Activated naive CD4-positive, alpha-beta T cell treated with anti-CD3 and anti-CD28 coated beads, Interleukin-2, amount 50 U/mL, for 72 hours (primary cell): ENCODE measurements at regions not wholly inside any gene's neighbourhood (a gene's known extent, or its start where the extent isn't known, plus 50 kb on each side); places are given as distances from the start of the nearest gene placed in this dataset.
"Not testable (repeated sequence)": the region's sequence is repeated elsewhere in the genome, so short reads cannot be mapped to it uniquely, and the experiment has no call there.

Source experiments
- ATAC-seq, 2 donors: fragments of 150-1000 bp; cut with Tn5 transposase; 2 replicates each; pipeline ENCODE4 v1.10.0; 2021; ENCODE audit warnings: mild to moderate bottlenecking in 2 of 2, moderate library complexity in 2 of 2
- DNase-seq, 2 donors: peaks; one replicate each; pipeline ENCODE4 v3.0.0; 2021 to 2022; ENCODE audit warnings: low spot score in 2 of 2
- H3K27ac Mint-ChIP-seq, 2 donors: one replicate each; pipeline ENCODE4 v1.8.0; 2022; ENCODE audit warnings: mild to moderate bottlenecking in 2 of 2, mixed read lengths in 2 of 2
- H3K36me3 Mint-ChIP-seq, 2 donors: one replicate each; pipeline ENCODE4 v1.8.0; 2022; ENCODE audit warnings: mixed read lengths in 2 of 2
- H3K9me3 Mint-ChIP-seq, 2 donors: one replicate each; pipeline ENCODE4 v1.8.0; 2022; ENCODE audit warnings: mixed read lengths in 2 of 2

DNA sequence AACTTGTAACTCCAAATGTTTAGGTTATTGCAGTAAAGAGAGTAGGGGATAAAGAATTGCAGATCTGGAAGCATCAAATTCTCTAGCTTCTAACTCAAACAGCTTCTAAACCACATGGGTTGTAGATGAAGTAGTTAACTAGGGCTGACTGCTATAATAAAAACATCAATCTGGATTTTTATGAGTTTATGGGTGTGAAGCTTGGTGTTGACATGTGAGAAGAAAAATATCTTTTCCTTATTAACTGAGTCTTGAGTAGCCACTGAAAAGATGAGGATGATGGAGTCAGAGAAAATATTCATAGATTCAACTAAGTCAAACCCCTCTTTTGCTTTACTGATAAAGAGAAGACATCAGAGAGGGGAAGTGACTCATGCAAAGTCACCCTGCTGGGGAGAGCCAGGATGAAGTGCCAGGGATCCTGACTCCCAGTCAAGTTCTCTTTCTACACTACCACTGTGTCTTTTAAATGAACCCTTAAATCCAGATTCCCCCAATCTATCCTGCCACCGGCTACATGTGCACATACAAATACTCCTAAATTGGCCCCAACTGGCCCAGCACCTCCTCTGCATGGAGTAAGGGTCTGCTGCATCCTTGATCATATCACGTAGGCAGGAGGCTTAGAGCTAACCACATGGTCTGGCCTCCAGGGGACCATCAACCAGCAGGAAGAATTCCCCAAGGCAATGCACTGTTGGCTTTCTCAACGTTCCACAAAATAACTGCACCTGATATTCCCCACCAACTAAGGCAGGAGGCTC is 264.0 kb upstream of the CCL2 start:
- Mint-ChIP-seq H3K27ac (no peak overlapping the region), H3K36me3 (no peaks in the 10 kb centered on the region), H3K9me3 (peaks cover 0 to 1% of the 10 kb centered on the region in 2 donors)
- DNase-seq (no peak), ATAC-seq (no peak)

DNA sequence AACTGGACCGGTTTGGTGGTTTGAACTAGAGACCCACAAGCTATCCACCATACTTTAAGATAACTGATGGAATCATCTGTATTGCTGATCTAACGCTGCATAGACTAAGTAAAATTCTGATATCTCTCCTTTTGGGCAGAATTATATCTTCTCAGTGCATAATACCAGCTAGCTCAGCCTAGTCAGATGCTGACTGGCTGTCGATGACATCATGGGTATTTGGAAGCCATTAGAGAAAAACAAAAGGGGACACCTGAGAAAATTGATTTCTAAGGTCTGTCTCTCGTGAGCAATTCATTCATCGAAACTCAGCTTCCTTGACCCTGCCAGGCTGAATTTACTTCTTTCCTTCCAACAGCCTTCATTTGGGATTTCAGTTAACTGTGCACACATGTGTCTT is 263.0 kb upstream of the CCL2 start:
- H3K27ac Mint-ChIP-seq = no peak overlapping the region
- ATAC-seq (no peak), DNase-seq (no peak)
- H3K9me3 Mint-ChIP-seq = peaks cover 0 to 3% of the 10 kb centered on the region in 2 donors
- no peaks in the 10 kb centered on the region for H3K36me3 Mint-ChIP-seq

DNA sequence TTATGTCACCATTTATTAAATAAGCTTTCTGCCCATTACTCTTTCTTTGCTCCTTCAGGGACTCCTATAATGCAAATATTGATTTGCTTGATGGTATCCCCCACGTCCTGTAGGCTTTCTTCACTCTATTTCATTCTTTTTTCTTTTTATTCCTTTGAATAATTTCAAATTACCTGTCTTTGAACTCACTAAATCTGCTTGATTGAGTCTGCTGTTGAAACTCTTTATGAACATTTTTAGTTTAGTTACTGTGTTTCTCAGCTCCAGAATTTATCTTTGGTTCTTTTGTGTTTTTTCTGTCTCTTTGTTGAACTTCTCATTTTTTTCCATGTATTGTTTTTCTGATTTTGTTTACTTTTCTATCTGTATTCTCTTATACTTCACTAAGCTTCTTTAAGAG is 254.4 kb upstream of the CCL2 start:
- Mint-ChIP-seq H3K9me3 (peaks cover 20 to 31% of the 10 kb centered on the region in 2 donors), H3K36me3 (peaks cover 6 to 17% of the 10 kb centered on the region in 2 donors), H3K27ac (no peak overlapping the region)
- no peak for DNase-seq
- ATAC-seq = no peak

DNA sequence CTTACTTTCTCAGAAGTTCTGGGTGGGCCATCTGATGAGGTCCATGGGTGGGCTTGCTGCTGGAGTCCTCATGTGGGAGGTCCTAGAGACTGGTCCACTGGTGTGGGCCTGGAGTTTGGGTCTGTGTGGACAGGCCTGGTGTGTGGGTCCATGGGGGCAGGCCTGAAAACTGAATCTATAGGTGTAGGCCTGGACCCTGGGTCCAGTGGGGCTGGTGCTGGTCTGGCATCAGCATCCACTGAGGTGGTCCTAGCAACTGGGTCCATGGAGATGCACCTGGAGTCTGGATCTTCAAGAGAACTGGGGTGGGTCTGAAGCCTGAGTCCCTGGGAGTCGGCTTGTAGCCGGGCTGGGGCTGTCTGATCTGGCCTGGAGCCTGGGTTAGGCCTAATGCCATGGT is 253.8 kb upstream of the CCL2 start:
- no peak for ATAC-seq
- Mint-ChIP-seq H3K36me3 (peaks cover 6 to 17% of the 10 kb centered on the region in 2 donors), H3K9me3 (peaks cover 20 to 28% of the 10 kb centered on the region in 2 donors), H3K27ac (no peak overlapping the region)
- DNase-seq = no peak

DNA sequence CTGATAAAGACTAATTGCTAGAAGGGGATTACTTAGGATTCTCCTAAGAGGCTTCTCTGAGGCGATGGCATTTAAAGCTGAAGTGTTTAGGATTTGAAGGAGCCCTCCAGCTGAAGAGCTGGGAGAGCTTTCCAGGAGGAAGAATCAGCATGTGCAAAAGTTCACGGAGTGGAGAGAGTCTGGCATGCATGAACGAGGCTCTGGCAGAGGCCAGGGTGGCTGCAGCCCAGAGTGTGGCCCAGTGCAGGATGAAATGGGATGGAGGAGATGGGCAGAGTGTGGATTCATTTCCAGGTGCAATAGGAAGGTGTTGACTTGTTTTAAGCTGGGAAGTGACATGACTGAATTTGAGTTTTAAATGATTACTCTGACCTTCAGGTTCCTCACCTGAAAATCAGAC is 249.0 kb upstream of the CCL2 start:
- no peak for ATAC-seq
- Mint-ChIP-seq H3K36me3 (peaks cover 0 to 10% of the 10 kb centered on the region in 2 donors), H3K27ac (no peak overlapping the region), H3K9me3 (peaks cover 9 to 15% of the 10 kb centered on the region in 2 donors)
- no peak for DNase-seq

DNA sequence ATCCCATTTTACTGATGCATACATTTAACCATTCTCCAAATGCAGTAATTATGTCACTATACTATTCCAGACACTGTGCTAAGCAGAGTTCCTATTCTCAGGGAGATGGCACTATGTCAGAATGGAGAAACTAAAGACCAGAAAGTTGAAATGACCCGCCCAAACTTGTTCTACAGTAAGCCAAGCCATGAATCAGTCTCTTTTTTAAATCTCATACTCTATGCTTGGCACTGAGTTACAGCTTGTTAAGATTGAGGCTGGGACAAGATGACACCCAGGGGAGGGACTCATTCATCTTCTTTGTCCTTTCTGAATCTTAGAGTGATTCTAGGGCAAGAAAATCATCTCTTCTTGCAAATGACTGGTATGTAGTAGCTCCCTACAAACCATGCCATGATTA is 247.0 kb upstream of the CCL2 start:
- H3K9me3 Mint-ChIP-seq = peaks cover 0 to 4% of the 10 kb centered on the region in 2 donors
- DNase-seq (no peak), ATAC-seq (no peak)
- H3K36me3 Mint-ChIP-seq = no peaks in the 10 kb centered on the region
- no peak overlapping the region for H3K27ac Mint-ChIP-seq

DNA sequence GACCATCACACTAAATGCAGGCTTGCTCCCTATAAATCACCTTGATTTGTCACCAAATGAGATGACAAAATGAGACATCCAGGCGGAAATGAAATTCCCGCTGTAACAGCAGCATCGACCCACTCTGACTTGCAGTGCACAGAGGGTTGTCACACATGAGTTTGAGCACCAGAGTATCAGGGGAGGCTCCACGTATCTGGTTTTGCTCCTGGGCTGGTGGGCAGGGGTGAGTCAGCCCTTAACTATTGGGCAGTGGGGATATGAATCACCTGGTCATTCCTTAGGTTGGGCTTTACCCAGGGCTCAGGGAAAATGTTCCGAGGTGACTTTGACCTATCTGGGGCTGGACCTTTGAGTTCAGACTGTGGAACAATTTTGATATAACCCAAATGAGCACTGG is 245.2 kb upstream of the CCL2 start:
- no peak for ATAC-seq
- H3K27ac Mint-ChIP-seq = no peak overlapping the region
- DNase-seq = no peak
- H3K36me3 Mint-ChIP-seq = no peaks in the 10 kb centered on the region
- no peaks in the 10 kb centered on the region for H3K9me3 Mint-ChIP-seq

DNA sequence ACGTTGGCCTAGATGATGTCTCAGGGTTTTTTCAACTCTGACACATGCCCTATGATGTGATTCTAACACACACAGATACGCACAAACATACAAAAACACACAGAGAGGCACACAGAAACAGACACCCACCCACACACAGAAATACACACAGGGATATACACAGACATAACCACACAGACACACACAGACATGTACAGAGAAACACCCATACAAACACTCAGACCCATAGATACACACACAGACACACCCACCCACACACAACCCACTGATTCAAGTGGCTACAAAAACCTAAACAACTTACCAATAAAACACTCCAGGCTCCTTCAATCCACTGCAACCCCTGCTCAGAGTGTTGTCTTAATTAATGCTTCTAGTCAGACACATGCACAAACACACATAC is 244.6 kb upstream of the CCL2 start:
- ATAC-seq = no peak
- Mint-ChIP-seq H3K27ac (no peak overlapping the region), H3K9me3 (no peaks in the 10 kb centered on the region), H3K36me3 (no peaks in the 10 kb centered on the region)
- DNase-seq = no peak

DNA sequence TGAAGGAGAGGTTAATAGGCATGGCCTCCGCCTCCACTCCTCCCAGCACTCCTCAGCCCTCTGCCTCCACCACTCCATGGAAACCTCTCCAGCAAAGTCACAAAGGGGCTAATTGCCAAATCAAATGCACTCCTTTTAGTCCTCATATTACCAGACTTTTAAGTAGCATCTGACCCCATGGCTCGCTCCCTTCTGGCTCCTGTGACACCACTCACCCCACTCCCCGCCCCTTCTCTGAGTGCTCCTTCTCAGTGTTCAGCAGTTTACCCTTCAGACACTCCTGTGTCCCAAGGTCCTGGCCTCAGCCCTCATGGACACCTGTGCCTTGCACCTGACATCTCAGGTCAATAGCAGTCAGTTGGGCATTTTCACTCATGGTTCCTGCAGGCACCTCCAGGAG is 243.5 kb upstream of the CCL2 start:
- ATAC-seq = no peak
- H3K36me3 Mint-ChIP-seq = no peaks in the 10 kb centered on the region
- no peak for DNase-seq
- no peak overlapping the region for H3K27ac Mint-ChIP-seq
- H3K9me3 Mint-ChIP-seq = no peaks in the 10 kb centered on the region

DNA sequence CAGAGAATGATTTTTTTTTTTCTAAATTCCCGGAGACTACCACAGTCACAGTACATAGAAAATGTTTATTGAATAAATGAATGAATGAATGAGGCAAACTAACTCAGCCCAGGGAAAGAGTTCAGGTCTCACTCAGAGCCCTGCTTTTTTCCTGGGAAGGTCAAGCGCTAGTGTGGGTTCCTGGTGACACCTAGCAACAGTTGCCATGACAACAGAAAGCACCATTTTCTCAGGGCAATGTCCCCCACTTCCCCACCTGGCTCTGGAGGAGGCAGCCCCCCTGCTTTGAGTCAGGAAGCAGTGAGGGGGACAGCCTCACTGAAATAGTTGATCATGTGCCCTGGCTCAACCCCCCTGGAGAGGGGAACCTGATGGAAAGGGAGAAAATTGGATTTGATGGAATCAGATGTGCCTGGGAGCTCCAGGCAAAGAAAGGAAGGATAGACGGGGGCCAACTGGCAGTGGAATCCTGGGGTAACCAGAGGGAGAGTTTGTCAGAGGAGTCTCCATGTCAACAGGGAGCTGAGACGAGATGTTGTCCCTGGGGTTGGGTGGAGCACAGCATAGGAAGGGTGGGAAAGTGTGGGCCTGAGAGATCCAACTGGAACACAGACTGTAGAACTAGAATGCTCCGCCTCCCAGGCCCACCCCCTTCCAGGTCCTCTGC is 242.2 kb upstream of the CCL2 start:
- H3K9me3 Mint-ChIP-seq = no peaks in the 10 kb centered on the region
- no peaks in the 10 kb centered on the region for H3K36me3 Mint-ChIP-seq
- peak overlapping the region in 1 of 2 donors; percentile 72 for H3K27ac Mint-ChIP-seq
- ATAC-seq (no peak), DNase-seq (no peak)

DNA sequence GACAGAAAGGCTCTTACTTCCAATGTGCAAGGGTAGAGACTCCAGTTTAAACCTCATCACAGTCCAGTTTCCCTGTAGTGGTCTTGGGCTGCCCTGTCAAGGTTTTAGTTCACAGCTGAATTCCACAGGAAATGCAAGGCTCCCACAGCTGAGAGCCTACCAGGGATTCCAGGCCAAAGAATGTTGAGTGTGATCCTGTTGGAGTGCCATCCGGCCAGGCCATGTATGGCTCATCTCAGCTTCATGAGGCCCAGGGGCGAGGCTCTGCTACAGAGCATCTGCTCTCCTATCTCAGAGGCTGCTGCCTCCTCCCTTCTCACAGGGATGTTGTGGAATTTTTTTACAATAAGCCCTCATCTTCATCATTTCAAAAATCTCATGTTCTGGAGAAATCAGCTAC is 239.8 kb upstream of the CCL2 start:
- Mint-ChIP-seq H3K9me3 (no peaks in the 10 kb centered on the region), H3K36me3 (no peaks in the 10 kb centered on the region), H3K27ac (no peak overlapping the region)
- DNase-seq (no peak), ATAC-seq (no peak)

DNA sequence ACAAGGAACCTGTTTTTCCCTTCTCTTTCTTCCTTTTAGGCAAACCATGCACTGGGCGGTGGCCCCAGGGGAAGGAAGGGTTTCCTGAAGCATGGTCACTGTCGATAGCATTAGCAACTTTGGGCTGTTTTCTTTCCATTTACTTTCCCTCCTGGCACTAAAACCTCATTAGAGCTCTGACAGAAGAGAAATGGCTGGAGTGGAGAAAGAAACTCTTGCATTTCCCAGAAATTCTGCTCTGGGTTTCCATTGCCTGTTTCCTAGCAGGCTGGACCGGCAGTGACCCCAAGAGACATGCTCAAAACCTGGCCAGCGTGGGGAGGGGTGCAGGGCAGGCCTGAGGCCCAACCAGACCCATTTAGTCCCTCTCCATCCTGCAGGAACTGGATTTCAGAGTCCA is 230.7 kb upstream of the CCL2 start:
- H3K9me3 Mint-ChIP-seq = peaks cover 0 to 4% of the 10 kb centered on the region in 2 donors

DNA sequence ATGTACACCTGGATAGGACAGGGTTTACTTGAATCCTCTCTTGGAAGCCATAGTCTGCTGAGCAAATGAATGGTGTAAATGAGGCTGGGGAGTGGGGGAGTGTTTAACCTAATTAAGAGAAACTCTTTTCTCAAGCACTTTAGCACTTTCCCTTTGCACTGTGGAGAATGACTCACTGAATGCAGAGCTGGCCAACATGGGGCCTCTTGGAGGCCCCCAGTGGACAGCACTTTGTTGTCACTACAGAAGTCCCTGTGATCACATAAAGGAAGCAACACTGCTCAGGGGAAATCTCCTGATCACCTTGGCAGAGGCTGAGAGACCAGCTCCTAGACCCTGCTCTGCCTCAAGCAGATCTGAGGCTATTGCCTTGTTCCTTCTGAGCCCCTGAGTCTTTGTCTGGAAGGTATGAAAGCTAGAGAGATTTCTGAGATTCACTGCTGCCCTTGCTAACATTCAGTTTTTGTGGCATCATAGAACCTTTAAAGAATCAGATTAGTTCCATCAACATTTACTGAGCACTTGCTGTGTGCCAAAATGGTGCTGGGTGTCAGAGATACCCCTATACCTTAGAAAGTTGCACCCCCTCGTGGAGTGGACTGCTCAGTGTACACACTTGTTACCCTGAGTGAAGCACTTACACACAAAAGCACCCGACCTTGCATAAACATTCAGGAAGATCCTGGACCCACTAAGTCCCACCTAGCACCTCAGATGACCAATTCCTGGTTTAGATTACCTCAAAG is 230.1 kb upstream of the CCL2 start:
- H3K36me3 Mint-ChIP-seq = peaks cover 0 to under 1% of the 10 kb centered on the region in 2 donors
- DNase-seq (no peak), ATAC-seq (no peak)
- no peak overlapping the region for H3K27ac Mint-ChIP-seq
- peaks cover 0 to 4% of the 10 kb centered on the region in 2 donors for H3K9me3 Mint-ChIP-seq

More for the DNA sequence above, 230.7 kb upstream of the CCL2 start:
- Mint-ChIP-seq H3K36me3 (no peaks in the 10 kb centered on the region), H3K27ac (no peak overlapping the region)
- no peak for ATAC-seq
- no peak for DNase-seq

DNA sequence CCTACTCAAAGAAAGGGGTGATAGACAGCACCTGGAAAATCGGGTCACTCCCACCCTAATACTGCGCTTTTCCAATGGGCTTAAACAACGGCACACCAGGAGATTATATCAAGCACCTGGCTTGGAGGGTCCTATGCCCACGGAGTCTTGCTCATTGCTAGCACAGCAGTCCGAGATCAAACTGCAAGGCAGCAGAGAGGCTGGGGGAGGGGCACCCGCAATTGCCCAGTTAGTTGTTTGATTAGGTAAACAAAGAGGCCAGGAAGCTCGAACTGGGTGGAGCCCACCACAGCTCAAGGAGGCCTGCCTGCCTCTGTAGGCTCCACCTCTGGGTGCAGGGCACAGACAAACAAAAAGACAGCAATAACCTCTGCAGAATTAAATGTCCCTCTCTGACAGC is 224.5 kb upstream of the CCL2 start:
- not testable (repeated sequence) for ATAC-seq, H3K27ac Mint-ChIP-seq, DNase-seq
- H3K9me3 Mint-ChIP-seq = peaks cover 14 to 17% of the 10 kb centered on the region in 2 donors
- H3K36me3 Mint-ChIP-seq = peaks cover 16 to 28% of the 10 kb centered on the region in 2 donors

DNA sequence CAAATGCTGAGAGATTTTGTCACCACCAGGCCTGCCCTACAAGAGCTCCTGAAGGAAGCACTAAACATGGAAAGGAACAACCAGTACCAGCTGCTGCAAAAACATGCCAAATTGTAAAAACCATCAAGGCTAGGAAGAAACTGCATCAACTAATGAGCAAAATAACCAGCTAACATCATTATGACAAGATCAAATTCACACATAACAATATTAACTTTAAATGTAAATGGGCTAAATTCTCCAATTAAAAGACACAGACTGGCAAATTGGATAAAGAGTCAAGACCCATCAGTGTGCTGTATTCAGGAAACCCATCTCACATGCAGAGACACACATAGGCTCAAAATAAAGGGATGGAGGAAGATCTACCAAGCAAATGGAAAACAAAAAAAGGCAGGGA is 222.8 kb upstream of the CCL2 start:
- not testable (repeated sequence) for DNase-seq, H3K27ac Mint-ChIP-seq, ATAC-seq
- Mint-ChIP-seq H3K9me3 (peaks cover 14 to 17% of the 10 kb centered on the region in 2 donors), H3K36me3 (peaks cover 16 to 28% of the 10 kb centered on the region in 2 donors)

DNA sequence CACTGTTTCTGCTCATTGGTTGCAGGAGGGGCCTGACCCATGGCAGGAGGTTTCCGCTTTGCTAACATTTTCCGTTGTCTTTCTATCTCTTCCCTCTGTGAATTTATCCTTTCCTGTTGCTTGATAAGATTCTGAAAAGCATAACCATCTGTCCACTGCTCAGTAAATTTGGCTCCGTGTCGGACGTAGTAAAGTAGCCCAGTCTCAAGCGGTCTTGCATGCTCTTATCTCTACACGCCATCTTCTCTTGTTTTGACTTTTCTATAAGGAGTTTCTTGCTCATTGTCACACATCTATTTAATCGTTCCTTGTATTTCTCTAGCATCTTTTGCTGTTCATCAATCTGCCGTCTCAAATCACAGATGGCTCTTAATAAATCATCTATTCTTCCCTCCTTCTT is 216.3 kb upstream of the CCL2 start:
- H3K36me3 Mint-ChIP-seq, DNase-seq, H3K9me3 Mint-ChIP-seq, H3K27ac Mint-ChIP-seq, ATAC-seq: not testable (repeated sequence)

DNA sequence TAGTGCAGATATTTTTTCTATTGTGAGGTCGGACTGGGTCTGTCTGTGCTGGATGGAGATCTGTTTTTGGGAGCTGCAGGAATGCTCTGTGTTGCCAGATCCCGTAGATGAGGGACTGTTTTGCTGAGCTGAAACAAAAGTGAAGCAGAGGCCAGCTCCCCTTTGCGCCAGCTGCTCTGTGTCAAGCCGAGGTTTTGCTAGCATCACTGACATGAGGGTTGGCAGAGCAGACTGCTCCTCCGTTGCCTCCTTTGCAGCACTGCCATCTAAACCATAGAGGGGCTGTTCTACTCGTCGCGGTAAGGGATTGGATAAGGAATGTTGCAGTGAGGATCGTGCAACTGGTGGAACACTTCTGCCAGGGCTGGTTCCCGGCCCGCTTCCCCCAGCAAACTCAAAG is 215.9 kb upstream of the CCL2 start:
- not testable (repeated sequence) for H3K27ac Mint-ChIP-seq, DNase-seq, H3K9me3 Mint-ChIP-seq, H3K36me3 Mint-ChIP-seq, ATAC-seq
